Activated CD4-positive, alpha-beta T cell treated with anti-CD3 and anti-CD28 coated beads, Interleukin-2, amount 50 U/mL, for 1 hour (primary cell): ENCODE measurements at regions not wholly inside any gene's neighbourhood (a gene's known extent, or its start where the extent isn't known, plus 50 kb on each side); places are given as distances from the start of the nearest gene placed in this dataset.
A peak's percentile ranks its signal among the peaks of the same experiment; 100 is the strongest.
"Not testable (repeated sequence)": the region's sequence is repeated elsewhere in the genome, so short reads cannot be mapped to it uniquely, and the experiment has no call there.

Experiments
- DNase-seq: peaks from one replicate; pipeline ENCODE4 v3.0.0-alpha.2; 2020

DNA sequence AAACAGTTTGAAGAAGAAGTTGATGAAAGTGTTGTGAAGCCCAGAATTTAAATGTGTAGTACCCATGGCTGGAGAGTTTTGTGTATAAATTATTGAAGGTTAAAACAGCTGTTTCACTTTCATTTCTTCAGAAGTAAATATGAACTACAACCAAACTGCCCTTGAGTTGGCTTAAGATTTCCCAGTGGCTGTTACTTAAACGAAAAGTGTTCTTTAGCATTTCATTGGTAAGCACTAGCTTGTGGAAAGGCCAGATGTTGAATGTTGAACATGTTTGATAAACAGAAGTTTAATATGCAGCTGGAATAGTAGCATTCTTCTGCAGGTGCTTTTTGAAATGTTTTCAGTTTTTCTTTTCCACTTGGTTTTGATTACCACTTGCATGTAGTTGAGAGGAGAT, 83.2 kb upstream of the TNRC6B start:
- DNase-seq, result no peak

DNA sequence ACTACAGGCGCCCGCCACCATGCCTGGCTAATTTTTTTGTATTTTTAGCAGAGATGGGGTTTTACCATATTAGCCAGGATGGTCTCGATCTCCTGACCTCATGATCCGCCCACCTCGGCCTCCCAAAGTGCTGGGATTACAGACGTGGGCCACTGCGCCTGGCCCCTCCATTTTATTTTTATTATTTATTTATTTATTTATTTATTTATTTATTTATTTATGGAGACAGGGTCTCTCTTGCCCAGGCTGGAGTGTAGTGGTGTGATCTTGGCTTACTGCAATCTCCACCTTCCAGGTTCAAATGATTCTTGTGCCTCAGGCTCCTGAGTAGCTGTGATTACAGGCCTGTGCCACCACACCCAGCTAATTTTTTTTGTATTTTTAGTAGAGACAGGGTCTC, 77.8 kb upstream of the TNRC6B start:
- not testable (repeated sequence) for DNase-seq

DNA sequence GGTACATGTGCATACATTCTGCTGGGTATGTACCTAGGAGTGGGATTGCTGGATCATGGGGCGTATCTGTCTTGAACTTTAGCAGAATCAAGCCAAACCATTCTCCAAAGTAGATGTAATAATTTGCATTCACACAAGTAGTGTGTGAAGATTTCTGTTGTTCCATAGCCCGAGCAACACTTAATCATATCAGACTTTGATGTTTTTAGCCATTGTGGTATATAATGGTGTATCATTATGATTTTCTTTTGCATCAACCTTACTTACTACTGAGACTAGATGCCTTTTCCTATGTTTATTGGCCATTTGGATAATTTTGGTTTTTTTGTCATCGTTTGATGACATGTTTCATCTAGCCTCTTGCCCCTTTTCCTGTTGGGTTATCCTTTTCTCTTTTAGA, 72.0 kb upstream of the TNRC6B start:
- DNase-seq, result no peak

DNA sequence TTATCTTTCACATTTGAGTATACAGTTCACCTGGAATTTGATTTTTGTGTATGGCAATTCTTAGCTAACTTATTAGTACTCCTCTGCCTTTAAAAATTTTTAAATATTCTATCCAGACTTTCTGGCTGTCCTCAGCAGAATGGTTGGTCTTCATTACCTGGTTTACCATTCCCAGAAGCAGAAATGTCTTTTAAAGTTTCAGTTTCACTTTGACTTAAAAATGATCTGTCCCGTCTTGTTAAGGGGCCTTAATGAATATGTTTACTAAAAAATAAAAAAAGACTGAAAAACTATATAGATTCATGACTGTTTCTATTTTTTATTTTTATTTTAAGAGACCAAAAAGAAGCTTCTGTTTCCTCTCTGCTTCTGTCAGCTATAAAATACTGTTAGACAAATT, 70.5 kb upstream of the TNRC6B start:
- DNase-seq, result no peak

DNA sequence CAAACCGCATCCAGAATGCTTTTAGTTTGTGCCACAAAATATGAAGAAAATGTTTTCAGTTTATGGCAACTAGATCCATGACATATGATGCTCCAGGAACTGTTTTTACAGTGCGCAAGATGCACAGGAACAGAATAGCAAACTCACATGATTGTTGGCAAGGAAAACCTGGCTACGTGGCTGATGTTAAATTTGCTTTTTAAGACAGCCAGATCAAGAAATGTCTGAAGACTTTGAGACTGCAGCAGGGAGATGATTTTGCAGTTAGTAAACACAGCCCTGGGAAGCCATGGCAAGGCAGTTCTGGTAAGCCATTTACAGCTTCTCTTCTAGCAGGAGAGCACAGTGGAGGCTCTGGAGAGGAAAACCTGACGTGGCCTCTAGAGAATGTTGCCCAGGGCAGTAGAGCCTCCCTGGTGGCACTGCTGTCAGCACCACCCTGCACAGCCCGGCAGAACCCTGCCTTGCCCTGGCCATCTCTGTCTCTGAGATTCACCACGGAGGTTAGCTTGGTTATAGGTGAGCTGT, 69.8 kb upstream of the TNRC6B start:
- peak; percentile 25 for DNase-seq

DNA sequence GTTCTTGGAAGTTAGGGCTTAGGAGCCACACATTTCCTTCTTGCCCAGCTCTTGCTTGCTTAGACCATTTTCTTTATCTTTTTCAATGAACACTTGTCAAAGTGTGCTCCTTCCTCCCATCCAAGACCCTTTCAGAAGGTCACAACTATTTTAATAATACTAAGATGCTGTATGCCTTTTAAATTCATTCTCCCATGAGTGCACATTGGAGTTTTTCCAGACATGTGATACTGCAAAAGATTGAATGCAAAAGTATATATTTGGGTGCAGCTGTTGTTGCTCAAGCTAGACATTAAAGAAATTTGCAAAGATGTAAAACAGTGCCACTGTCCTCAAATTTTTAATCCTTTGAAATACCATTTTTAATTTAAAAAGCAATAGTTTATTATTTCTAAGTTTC, 69.3 kb upstream of the TNRC6B start:
- no peak for DNase-seq

DNA sequence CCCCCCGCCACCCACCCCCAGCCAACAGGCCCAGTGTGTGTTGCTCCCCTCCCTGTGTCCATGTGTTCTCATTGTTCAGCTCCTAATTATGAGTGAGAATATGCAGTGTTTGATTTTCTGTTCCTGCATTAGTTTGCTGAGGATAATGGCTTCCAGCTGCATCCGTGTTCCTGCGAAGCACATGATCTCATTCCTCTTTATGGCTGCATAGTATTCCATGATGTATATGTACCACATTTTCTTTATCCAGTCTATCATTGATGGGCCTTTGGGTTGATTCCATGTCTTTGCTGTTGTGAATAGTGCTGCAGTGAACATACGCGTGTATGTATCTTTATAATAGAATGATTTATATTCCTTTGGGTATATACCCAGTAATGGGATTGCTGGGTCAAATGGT, 68.8 kb upstream of the TNRC6B start:
- DNase-seq, result not testable (repeated sequence)

DNA sequence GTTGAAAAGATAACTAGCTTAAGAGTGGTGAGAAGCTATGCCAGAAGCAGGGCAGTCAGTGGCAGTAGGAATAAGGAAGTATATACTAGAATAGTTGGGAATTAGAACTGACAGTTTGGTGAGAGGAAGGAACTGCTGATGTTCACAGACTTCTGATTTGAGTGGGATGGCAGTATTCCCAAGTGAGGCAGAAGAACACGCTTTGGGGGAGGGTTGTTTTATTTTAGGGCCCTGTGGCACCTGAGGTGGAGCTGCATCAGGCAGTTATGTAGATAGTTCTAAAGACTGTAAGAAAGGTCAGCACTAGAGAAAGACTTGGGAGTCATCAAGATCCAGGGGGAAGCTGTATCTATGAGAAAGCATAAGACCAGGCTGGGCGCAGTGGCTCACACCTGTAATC, 66.3 kb upstream of the TNRC6B start:
- no peak for DNase-seq

DNA sequence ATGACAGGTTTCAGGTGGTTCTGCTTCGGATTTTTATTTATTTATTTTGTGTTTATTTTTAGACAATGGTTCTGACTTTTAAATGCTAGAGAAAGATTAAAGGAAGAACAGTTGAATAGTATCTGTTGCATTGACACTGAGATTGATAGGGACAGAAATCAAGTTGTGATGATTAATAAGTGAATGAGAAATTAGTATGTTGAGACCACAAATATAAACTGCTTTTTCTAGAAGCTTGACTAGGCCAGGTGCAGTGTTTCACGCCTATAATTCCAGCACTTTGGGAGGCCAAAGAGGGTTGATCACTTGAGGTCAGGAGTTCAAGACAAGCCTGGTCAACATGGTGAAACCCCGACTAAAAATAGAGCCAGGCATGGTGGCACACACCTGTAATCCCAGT, 65.1 kb upstream of the TNRC6B start:
- DNase-seq, result no peak

DNA sequence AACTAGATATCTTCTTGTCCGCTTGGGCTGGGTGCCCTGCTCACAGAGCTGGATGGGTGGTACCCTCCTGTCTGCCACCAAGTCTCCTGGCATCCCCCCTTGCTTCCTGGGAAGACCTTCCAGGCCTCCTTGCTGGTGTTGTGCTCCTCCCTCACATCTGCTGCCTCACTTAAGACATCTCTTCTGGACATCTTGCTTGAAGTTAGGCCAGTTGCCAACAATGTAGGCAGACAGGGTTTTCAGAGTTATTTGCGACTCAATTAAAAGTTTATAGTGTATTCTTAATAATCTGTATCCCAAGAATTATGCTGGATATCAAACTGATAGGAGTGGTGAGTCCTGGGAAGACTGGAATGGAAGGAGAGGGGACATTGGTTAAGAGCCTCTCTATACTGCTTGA, 64.0 kb upstream of the TNRC6B start:
- DNase-seq, result no peak

DNA sequence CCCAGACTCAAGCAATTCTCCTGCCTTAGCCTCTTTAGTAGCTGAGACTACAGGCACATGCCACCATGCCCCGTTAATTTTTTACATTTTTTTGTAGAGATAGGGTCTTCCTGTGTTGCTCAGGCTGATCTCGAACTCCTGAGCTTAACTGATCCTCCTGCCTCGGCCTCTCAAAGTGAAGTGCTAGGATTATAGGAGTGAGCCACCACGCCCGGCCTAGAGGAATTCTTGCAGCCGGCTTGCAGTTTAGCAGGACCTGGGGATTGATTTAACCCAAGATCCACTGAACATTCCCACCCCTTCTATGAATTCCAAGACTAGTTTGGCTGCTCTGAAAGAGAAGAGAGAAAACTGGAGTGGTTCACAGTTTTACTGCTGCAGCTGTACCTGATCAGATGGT, 63.3 kb upstream of the TNRC6B start:
- DNase-seq, result no peak

DNA sequence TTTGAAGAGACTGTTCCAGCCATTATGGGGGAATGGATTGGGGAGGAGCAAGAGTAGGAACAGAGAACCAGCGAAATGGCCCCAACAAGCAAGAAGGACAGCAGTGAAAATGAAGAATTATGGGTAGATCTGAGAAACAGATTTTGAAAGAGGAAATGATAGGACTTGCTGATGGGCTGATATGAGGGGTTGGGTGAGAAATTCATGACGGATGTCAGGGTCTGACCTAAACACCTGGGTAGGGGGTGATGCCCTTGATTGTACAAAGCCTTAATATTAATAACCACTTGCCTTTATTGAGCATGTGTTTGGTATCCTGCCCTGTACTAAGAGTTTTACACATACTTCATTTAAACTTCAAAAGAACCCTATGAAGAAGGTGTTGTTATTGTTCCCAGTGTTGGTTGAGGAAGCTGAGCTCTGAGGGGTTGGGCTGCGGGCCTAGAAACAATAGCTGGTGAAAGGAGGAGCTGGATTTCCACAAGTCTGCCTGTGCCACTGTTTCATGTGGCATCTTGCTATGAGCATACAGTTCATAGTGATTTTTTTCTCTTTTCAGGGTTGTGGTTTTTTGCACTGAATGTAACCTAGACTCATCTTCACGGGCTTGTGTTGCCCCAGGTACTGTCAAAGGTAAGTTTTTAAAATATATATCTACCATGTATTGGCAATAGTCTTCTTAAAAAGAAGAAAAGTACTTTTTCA, 61.1 kb upstream of the TNRC6B start:
- peak; percentile 59 for DNase-seq

DNA sequence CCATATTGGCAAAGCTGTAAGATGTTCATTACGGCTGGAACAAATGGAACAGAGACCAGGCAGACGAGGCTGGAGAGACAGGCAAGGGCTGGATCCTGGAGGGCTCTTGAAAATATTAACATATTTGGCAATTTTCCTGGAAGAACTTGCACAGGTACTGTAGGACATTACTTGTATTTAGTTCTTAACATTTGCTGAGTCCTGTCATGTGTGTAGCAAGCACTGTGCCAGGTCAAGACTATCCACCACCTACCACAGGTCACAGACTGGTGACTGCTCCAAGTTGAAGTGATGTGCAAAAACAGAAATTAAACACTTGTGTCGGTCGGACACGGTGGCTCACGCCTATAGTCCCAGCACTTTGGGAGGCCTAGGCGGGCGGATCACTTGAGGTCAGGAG, 58.7 kb upstream of the TNRC6B start:
- no peak for DNase-seq

DNA sequence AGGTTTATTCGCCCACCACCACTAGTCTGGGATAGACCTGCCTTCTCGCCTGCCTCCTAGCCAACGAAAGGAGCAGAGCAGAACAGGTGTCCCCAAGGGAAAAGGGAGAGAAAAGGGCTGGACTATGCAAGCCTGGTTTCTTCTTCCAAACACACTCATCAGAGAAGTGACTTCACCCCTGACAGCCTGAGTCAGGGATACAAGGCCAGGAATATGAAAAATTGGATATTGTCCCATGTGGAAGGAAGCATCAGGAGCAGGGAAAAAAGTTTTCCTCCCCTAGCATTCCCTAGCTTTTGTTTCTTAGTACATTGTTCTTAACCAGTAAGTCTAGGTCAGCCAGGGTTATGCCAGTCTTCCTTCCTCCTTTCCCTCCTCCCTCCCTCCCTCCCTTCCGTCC, 56.9 kb upstream of the TNRC6B start:
- no peak for DNase-seq

DNA sequence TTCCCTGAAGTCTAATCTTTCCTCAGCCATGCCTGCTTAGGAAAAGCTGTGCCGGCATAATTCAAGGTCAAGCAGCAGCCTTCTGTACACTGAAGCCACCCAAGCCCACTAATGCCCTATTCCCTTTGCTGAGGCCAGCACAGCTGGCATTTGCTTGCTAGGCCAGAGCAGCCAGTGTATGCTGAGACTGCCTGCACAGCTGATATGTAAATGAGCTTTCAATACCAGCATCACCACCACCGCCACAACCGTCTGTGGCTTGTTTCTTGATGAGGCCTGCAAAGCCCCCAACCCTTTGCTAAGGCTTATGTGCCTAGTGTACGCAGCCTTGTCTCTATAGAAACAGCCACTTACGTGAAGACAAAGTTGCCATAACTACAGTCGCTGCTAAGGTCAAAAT, 56.3 kb upstream of the TNRC6B start:
- no peak for DNase-seq

DNA sequence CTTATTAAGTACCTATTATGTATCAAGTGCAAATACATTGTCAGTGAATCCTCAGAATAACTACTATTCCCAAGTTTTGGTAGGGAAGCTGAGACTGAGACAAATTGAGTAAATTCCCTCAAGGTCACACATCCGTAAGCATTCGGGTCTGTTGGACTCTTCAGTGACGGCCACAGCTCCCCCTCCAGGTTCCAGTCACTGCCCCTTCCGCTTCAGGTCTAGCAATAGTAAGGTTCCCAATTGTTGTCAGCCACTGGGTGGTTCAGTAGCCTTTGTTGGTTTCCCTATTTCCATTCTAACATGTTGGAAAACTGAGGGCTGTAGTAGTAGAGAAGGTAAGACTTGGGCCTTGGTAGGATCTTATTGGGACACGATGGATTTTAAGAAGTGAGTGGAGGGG, 54.9 kb upstream of the TNRC6B start:
- DNase-seq, result no peak

DNA sequence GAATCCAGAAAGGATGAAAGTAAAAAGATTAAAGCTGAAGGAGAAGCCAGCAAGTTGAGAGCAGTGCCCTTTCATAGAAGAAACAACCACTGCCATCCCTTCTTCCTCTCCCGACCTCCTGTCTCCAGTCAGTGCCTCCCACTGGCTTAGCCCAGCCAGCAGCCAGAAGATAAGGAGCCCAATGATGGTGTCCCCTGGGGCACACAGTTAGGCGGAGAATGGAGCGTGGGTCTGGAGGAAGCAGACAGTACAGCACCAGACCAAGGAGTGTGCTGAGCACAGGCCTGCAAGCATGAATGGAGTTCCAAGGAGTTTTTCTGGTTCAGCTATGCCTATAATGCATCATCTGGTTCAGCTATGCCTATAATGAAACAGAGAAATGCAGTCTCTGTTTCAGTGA, 54.3 kb upstream of the TNRC6B start:
- DNase-seq, result no peak
